H1 (cell line): ENCODE measurements at regions not wholly inside any gene's neighbourhood (a gene's known extent, or its start where the extent isn't known, plus 50 kb on each side); places are given as distances from the start of the nearest gene placed in this dataset.

Source experiments
- ATF2 ChIP-seq: IDR thresholded peaks from 2 replicates; pipeline ENCODE4 v1.6.1; 2012; ENCODE audit warnings: low read length, inconsistent platforms
- CHD2 ChIP-seq: IDR thresholded peaks from 2 replicates; pipeline ENCODE4 v1.6.1; 2012; ENCODE audit warnings: low read length, improper control_type of control experiment
- CHD7 ChIP-seq: fragments of 300-600 bp; sonication (generic); IDR thresholded peaks from 2 replicates; pipeline ENCODE4 v1.7.1; 2012; ENCODE audit warnings: low read length, moderate library complexity, mild to moderate bottlenecking, inconsistent platforms; ENCODE audit not compliant: insufficient replicate concordance
- FOSL1 ChIP-seq: IDR thresholded peaks from 2 replicates; pipeline ENCODE4 v1.6.1; 2011; ENCODE audit warnings: mild to moderate bottlenecking, low read depth, low read length, moderate library complexity; ENCODE audit not compliant: insufficient read depth
- RBBP5 ChIP-seq: IDR thresholded peaks from 2 replicates; pipeline ENCODE4 v1.7.1; 2012; ENCODE audit warnings: low read depth, mild to moderate bottlenecking, inconsistent platforms, low read length, moderate library complexity, borderline replicate concordance
- SIRT6 ChIP-seq: IDR thresholded peaks from one replicate; pipeline ENCODE4 v1.7.1; 2012; ENCODE audit warnings: low read length, inconsistent platforms
- SP1 ChIP-seq: IDR thresholded peaks from 2 replicates; pipeline ENCODE4 v1.6.1; 2011; ENCODE audit warnings: low read depth, low read length

- no peak for TF ChIP-seq FOSL1
- TF ChIP-seq SIRT6: no peak
- TF ChIP-seq SP1: no peak
- TF ChIP-seq ATF2: no peak
- no peak for TF ChIP-seq CHD7
- no peak for TF ChIP-seq CHD2
- no peak for TF ChIP-seq RBBP5
Measured at GRCh38 chr5:168137265-168137664, 154.2 kb upstream of the WWC1 start (continued).
